Skin epidermis (tissue), 12 donors: ENCODE measurements at regions not wholly inside any gene's neighbourhood (a gene's known extent, or its start where the extent isn't known, plus 50 kb on each side); places are given as distances from the start of the nearest gene placed in this dataset.
"Not testable (repeated sequence)": the region's sequence is repeated elsewhere in the genome, so short reads cannot be mapped to it uniquely, and the experiment has no call there.

Experiments used
- H3K27ac ChIP-seq, 21 experiments: fragments of 200-600 bp; sonication (generic) in 11 of 21; one replicate each; pipeline ENCODE4 v1.5.0; 2020; ENCODE audit warnings: mild to moderate bottlenecking in 3 of 21, inconsistent platforms in 2 of 21, moderate library complexity in 2 of 21
- H3K4me3 ChIP-seq, 7 experiments: fragments of 200-600 bp; sonication (generic) in 2 of 7; one replicate each; pipeline ENCODE4 v1.5.0; 2020; ENCODE audit warnings: inconsistent platforms in 2 of 7, mild to moderate bottlenecking in 2 of 7, moderate library complexity in 1 of 7

DNA sequence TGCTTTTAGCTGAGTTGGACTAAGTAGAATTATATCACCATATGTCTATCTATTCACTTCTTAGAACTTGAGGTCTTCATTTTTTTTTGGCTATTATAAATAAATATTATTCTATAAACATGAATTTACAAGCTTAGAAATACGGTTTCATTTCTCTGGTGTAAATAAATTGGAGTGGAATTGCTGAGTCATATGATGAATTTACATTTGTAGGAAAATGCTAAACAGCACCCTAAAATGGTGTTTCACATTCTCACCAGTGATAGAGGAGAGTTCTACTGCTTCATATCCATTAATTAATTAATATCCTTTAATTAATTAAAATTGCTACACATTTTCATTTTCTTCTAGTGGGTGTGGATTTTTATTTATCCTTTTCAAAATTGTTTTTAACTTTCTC, 318.3 kb downstream of the MDFIC start:
- Histone ChIP-seq H3K4me3 (no peak overlapping the region), H3K27ac (no peak overlapping the region)

DNA sequence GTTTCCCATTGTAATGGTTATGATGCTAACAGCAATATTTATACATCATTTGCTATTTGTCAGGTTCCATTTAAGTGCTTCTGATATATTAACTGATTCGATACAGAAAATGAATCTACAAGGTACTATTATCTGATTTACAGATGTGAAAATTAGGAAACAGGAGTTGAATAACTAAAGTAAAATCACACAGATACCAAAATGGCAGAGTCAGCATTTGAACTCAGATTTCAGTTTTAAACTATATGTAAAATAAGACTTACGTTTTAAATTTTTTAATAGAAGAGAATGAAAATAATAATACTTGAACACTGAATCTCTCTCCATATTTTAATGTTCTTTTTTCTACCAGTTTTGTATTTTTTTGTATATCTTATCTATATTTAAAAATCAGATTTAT, 313.2 kb downstream of the MDFIC start:
- H3K4me3 ChIP-seq, result no peak overlapping the region
- H3K27ac ChIP-seq, result no peak overlapping the region

DNA sequence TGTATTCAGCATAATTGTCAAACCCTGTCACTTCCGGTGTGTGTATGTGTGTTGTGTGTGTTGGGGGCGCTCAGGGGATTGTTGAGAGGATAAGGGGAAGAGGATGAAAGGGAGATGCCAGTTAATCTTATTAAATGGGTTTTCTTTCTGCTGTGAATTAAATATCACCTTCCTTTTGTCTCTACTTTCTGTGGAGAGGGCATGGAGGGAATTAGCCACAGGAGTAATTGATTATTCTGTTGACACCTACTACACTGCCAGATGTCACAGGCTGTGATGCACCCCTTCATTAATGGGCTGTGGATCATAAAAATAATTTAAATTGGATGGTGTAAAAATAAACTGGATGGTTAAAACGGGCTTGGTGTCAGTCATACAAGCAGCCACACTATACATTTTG, 311.9 kb downstream of the MDFIC start:
- Histone ChIP-seq H3K4me3 (no peak overlapping the region), H3K27ac (no peak overlapping the region)

DNA sequence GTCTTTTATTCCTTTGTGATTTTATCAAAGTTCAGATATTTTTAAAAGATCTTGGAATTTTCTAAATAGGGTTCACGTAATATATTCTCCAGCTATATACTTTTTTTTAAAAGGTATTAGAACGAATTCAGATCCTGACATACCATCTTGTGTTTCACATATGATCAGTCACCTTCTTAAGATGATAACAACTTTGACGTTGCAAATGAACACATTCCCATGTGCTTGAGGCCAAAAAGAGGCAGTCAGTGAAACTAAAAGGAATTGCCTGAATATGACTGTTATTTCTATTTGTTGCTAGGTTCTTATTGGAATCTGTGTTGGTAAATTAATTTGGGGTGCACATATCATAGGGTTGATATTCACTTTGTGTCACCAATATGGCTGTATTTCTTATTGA, 310.1 kb downstream of the MDFIC start:
- H3K4me3 ChIP-seq, result no peak overlapping the region
- no peak overlapping the region for H3K27ac ChIP-seq

DNA sequence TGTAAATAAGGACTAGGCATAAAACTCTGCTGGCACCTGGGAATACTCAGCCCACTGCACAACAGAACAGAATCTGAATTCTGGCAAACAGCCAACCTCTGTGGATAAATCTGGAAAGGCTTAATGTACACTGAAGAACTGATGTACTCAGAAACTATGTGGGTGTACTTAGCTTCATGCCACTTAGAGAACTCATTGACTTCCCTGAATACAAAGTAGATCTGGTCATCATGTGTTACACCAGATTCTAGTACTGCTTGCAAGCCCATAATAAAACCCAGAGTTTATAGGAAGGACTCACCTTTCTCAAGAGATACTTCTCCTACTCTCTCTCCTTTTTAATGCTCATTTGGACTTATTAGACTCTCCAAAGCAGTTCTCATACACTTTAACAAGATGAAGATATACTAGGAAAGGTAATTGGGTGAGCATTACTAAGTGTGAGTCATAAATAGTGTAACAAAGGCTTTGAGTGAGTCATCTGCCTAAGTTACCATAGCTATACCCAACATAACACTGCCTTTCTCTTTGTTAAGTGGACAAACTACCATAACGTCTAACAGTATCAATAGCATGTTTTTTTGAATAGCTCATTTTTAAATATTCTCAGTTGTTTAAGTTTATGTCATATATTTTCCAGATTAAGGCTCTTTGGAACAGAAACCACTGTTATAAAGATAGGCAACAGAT, 309.1 kb downstream of the MDFIC start:
- peak overlapping the region in 8 of 21 experiments; percentile 30 to 71 (median 40) for H3K27ac ChIP-seq
- no peak overlapping the region for H3K4me3 ChIP-seq

DNA sequence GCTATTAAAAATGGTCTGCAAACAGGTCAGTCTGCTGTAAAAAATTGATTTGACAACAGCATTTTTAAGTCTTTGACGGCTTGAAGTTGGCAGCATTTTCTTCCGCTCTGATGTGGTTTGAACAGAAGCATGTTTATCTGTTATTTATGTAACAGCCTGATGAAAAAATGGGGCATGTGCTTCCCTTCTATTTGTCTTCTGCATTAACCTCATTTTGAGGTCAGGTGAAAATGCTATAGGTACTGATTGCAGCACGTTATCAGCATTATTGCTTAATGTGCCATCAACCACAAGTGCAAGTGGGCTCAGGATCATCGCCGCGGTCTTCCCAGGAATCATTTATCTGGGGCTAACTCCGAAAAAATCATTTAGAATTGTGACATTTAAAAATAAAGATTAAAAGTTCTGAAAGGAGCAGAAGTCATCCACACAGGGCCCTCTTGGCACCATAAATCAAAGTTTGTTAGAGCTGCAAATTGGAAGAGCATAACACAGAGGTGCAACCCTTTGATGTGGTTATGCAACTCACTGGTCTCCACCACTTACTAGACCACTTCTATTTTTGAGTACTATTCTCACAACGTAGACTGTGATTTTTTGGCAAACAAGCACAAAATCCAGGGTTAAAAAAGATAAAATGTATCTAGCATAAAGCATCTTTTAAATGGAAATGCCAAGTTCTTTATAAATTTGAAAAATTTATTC, 307.7 kb downstream of the MDFIC start:
- no peak overlapping the region for H3K4me3 ChIP-seq
- H3K27ac ChIP-seq, result peak overlapping the region in 2 of 21 experiments; percentile 42 to 45

DNA sequence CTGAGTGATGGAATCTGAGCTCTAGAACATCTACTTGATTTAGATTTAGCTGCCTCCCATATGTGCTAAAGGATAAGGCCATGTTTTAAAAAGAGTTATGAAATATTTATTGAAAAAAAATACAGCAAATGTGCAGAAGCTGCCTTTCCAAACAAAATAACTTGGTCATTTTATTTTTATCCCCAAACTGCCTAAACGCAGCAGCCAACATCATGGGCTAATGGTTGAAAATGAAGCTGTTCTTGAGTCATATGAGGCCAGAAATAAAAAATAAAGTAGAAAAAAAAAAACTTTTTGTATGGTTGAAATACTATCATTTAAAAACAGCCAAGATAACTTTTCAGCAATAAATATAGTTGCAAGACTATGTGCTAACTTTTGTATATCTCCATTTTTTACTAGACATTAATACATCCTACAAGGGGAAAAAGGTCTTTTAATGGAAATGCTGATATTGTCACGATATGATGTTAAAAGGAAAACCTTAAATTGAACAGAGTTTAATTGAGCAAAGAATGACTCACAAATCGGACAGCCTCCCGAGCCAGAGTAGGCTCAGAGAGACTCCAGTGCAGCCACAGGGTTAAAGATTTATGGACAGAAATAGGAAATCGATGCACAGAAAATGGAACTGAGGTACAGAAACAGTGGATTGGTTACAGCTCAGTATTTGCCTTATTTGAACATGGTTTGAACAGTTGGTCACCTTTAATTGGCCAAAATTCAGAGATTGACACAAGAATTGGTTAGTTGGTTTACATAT, 305.8 kb downstream of the MDFIC start:
- Histone ChIP-seq H3K4me3 (no peak overlapping the region), H3K27ac (no peak overlapping the region)

DNA sequence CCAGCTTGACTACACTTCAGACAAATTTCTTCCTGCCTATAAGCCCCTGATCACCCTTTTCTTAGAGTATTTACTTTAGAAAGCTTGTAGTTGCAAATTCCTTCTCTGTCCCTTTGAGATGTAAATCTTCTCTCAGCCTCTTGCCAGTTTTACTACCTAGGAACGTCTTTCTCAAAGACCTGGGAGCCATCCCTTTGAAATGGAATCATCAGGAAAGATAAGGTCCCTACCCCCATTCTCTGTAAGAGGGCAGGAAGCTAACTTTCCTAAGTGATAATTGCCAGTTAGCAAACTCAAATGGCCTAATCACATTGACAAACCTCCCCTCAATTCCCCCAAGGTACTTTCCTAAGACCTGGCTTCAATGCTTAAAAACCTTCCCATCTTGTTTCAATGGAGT, 304.5 kb downstream of the MDFIC start:
- no peak overlapping the region for H3K4me3 ChIP-seq

DNA sequence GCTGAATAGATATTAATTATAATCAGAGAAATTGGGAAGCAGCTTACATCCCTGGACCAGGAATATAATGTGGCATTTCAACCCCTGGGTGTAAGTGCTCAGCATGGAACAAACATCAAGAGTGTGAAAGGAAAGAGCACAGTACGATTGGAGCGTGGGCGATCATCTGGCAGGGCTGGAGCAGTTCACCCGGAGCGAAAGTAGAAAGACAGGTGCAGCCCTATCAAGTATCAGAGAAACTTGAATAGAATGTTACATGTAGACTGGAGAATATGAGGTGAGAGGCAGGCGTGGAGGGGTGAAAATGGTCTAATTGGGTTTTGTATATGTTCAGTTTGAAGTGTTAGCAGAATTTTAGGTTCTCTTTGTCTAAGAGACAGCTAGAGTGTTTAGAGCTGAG, 303.0 kb downstream of the MDFIC start:
- H3K4me3 ChIP-seq, result no peak overlapping the region
- no peak overlapping the region for H3K27ac ChIP-seq

More for the DNA sequence above, 304.5 kb downstream of the MDFIC start:
- no peak overlapping the region for H3K27ac ChIP-seq

DNA sequence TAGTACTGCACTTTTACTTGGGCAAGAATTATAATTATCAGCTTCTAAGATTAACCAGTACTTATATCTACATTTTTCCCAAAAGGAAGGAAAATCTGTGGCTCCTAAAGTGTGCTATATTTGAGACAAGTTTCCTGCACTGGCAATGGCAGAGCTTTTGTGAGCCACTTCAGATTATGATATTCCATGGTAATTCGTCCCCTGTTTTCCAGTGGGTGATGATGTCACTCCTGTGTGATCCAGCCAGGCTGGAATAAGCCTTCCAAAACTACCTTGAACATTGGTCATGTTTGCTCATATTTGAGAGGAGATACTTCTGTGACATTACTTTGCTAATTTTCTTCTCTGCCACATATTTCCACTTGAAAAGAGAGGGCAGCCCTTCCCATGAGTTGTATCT, 302.1 kb downstream of the MDFIC start:
- Histone ChIP-seq H3K27ac (no peak overlapping the region), H3K4me3 (no peak overlapping the region)

DNA sequence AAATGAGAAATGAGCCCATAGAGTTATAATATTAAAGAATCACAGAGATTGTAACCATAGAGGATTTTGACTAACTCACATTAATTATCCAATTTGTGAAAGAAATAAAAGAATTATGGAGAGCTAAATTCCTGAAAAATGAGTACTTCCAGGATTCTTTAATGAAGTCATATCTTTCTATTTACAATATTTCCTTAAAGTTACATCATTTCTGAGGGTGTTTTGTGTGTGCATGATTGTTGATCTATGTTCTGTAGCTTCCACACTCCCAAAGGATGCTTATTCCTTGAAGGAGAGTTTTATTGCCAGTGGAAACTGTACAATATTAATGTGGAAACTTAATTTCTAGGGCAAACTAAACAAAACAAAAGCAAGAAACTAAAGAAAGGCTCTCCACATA, 299.6 kb downstream of the MDFIC start:
- no peak overlapping the region for H3K4me3 ChIP-seq
- H3K27ac ChIP-seq, result no peak overlapping the region

DNA sequence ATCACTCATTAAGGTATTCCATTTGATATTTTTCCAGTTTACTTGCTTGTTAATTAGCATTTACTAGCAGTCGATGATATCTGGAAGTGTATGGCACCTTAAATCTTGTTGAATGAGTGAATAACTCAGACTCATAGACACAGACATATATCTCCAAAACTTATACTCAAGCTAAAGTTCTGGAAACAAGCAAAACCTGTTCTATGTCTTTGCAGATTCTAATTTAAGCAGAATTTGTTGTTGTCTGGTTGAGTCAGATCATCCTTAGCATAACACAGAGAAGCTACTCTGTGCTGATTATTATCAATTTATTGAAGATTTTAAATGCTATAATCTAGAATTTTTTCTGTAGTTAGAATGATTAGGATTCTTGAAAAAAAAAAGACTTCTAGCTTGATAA, 296.2 kb downstream of the MDFIC start:
- Histone ChIP-seq H3K4me3 (no peak overlapping the region), H3K27ac (no peak overlapping the region)

DNA sequence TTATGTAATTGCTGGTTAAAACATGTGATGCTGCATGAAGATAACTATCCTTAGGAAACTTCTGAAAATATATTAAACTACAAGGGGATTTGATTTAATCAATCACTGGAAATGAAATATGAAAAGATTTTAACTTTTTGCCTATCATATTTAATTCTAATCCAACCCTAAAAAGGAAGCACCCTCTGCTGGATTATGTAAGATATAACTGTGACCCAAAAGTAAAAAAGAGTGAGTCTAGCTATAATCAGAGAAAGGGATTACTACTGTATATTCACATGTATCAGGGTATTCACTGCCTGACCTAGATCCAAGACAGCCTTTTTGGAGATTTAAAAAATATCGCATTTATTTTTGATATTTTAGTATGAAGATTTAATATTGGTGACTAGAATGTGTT, 295.5 kb downstream of the MDFIC start:
- no peak overlapping the region for H3K4me3 ChIP-seq

DNA sequence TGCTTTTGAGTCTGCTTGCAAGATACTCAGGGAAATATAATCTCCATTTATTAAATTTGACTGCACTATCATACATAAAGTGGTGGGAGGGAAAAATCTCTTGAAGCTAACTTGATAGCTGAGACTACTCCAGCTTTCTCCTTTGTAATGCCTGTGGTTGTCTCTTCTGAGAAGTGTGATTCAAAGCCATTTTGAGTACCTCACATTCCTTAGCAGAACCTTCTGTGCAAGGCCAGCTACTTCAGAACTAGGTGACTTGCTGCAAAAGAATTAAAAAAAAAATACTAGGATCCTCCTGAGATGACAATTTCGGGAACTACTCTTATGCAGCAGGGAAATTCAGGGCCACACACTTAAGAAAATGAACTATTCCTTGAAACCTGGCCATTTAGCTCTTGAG, 294.8 kb downstream of the MDFIC start:
- Histone ChIP-seq H3K27ac (no peak overlapping the region), H3K4me3 (no peak overlapping the region)

More for the DNA sequence above, 295.5 kb downstream of the MDFIC start:
- H3K27ac ChIP-seq, result no peak overlapping the region

DNA sequence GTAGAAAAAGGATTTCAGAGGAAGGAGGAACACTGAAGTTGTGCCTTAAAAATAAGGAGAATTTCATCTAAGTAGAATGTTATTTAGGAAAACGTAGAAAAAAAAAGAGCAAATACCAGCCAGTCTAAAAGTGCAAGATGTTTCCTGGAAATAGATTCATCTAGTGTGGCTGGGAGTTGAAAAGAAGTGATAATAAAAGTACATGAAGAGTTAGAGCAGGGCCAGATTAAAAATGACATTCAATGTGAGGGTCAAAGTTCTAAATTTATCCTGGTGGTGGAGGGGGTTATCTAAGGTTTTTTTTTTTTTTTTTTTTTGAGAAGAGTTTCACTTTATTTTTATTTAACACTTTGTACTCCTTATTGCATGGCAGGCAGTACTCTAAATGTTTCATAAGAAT, 289.3 kb downstream of the MDFIC start:
- Histone ChIP-seq H3K27ac (no peak overlapping the region), H3K4me3 (no peak overlapping the region)

DNA sequence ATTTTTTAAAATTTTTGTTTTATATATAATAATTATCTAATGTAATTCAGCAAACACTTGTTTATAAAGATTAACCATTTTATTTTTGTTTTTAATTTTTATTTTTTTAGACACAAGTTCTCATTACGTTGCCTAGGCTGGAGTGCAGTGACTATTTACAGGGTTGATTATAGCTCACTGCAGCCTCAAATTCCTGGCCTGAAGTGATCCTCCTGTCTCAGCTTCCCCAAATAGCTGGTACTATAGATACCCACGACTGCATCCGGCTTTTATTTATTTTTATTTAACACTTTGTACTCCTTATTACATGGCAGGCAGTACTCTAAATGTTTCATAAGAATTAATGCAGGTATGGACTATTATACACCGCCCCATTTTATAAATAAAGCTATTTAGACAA, 288.7 kb downstream of the MDFIC start:
- Histone ChIP-seq H3K27ac (no peak overlapping the region), H3K4me3 (no peak overlapping the region)

DNA sequence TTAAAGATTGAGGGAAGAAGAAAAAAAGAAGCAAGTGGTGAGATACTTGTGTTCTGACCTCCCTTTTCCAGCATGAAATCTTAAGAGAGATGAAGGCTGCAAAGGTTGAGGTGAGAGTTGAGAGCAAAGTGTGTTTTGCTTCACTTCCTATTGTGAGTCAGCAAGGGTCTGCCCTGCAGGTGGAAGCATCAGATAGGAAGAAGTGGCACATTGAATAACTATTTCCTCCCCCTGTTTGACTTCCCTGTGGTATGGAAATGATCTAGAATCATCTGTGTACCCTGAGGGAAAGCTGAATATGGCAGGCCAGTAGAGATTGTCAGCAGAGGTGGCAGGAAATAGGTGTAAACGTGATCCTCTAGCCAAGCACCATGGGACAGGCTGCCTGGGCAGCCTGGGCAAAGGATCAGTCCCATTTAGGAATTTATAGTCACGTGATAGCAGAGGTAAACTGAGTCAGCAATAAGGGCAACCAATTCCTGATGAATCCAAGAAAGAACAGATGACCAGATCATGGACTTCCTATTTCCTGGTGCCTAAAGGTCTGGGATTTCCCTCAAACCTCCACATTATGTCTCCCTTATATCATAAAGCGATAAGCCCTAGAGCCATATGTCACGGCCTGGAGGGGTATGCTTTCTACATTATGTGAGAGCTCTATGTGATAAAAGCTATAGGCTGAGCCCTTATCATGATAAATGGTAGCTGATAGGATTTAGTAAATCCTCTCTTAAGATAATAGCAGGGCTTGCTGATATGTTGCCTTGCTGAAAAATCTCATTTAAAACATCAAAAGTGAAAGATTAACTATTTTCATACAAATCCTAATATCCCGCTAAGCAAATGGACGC, 287.0 kb downstream of the MDFIC start:
- Histone ChIP-seq H3K4me3 (no peak overlapping the region), H3K27ac (no peak overlapping the region)

DNA sequence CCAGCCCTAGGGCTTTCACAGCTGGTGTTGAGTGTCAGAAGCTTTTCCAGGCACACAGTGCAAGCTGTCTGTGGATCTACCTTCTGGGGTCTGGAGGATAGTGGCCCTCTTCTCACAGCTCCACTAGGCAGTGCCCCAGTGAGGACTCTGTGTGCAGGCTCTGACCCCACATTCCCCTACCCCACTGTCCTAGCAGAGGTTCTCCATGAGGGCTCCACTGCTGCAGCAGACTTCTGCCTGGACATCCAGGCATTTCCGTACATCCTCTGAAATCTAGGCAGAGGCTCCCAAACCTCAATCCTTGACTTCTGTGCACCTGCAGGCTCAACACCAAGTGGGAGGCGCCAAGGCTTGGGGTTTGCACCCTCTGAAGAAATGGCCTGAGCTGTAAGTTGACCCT, 284.5 kb downstream of the MDFIC start:
- H3K27ac ChIP-seq, H3K4me3 ChIP-seq: not testable (repeated sequence)

DNA sequence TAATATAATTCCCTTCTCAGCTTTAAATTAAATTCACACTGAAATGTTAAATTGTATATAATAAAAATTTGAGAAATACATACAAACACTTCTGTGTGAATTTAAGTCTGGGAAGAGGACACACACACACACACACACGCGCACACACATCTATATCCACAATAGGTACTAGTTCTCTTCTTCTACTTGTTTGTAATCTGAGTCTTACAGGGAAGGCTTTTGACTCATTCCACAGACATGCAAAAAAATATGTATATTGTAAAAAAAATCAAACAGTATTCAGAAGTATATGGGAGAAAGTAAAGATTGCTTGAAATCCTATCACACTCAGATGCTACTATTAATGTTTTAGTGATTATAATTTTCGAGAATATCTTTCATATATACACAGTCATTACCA, 276.2 kb downstream of the MDFIC start:
- no peak overlapping the region for H3K4me3 ChIP-seq
- H3K27ac ChIP-seq, result no peak overlapping the region

DNA sequence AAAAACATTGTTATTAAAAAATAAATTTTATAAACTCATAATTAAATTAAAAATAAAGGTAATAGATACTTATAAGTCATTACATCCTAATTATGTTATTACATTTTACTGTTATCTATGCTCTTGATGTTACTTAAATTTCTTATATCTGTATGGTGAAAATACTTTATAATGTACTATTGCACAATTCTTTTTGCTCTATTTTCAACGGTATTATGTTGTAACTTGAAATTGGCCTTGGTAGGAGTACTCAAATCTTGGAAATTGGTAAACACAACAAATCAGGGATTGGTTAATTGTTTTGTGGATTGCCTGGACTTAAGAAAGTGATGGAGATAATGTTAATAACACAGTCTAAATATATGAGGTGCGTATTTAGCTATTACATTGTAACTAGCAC, 273.3 kb downstream of the MDFIC start:
- no peak overlapping the region for H3K4me3 ChIP-seq
- H3K27ac ChIP-seq, result no peak overlapping the region
